Activated CD8-positive, alpha-beta T cell treated with anti-CD3 and anti-CD28 coated beads for 36 hours (primary cell): ENCODE measurements at regions not wholly inside any gene's neighbourhood (a gene's known extent, or its start where the extent isn't known, plus 50 kb on each side); places are given as distances from the start of the nearest gene placed in this dataset.
"Not testable (repeated sequence)": the region's sequence is repeated elsewhere in the genome, so short reads cannot be mapped to it uniquely, and the experiment has no call there.

ENCODE experiments used
- ATAC-seq: fragments of 200-7000 bp; cut with Tn5 transposase; one replicate; pipeline ENCODE4 v1.10.0; 2021; ENCODE audit warnings: mild to moderate bottlenecking, moderate library complexity
- CTCF ChIA-PET: fragments of 350-600 bp; sonication (Branson Sonifier 250); formaldehyde crosslinking; loops from one replicate; lab custom pipeline; 2021; ENCODE audit warnings: antibody characterized with exemption; lab: Charles Lee
- POLR2A ChIA-PET: fragments of 350-600 bp; sonication (Branson Sonifier 250); formaldehyde crosslinking; loops from one replicate; lab custom pipeline; 2021; ENCODE audit warnings: antibody characterized with exemption; lab: Charles Lee
- DNase-seq: peaks from one replicate; pipeline ENCODE4 v3.0.0-alpha.2; 2020
- H3K27ac Mint-ChIP-seq: one replicate; pipeline ENCODE4 v1.8.0; 2021; ENCODE audit warnings: mild to moderate bottlenecking, mixed read lengths
- H3K27me3 Mint-ChIP-seq: one replicate; pipeline ENCODE4 v1.8.0; 2021; ENCODE audit warnings: mixed read lengths
- H3K36me3 Mint-ChIP-seq: one replicate; pipeline ENCODE4 v1.8.0; 2021; ENCODE audit warnings: low read depth, mixed read lengths
- H3K4me1 Mint-ChIP-seq: one replicate; pipeline ENCODE4 v1.8.0; 2021; ENCODE audit warnings: low read depth, mixed read lengths
- H3K4me3 Mint-ChIP-seq: one replicate; pipeline ENCODE4 v1.8.0; 2021; ENCODE audit warnings: mild to moderate bottlenecking, moderate library complexity, mixed read lengths
- H3K9me3 Mint-ChIP-seq: one replicate; pipeline ENCODE4 v1.8.0; 2021; ENCODE audit warnings: mixed read lengths
- intact Hi-C: fragments of 100-400 bp; cut with micrococcal nuclease; formaldehyde crosslinking; loops from one replicate; pipeline ENCODE4 v1.10.0; 2022
- TF ChIP-seq, protein P1 (sequence below): fragments of 200-600 bp; IDR thresholded peaks from one replicate; pipeline ENCODE4 v1.8.0; 2022; ENCODE audit warnings: antibody characterized with exemption, mild to moderate bottlenecking

DNA sequence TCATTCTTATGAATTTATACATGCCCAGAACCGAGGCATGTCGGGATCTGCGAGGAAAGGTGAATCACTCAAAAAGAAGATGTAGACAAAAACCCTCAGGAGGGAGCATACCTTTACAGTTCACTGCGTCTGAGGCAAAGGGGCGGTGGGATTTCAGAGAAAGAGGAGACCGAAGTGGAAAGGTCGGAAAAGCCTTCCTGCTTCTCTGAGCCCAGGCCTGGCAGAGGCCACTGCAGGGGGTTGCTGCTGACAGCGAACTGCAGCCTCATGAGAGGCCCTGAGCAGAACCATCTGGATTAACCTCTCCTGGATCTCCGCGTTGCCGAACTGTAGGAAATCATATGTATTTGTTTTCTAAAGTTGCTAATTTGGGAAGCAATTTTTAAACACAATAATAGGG lies 713.1 kb upstream of the SOX11 start:
- intact Hi-C loops, result no loop called here
- TF ChIP-seq, protein P1, sequence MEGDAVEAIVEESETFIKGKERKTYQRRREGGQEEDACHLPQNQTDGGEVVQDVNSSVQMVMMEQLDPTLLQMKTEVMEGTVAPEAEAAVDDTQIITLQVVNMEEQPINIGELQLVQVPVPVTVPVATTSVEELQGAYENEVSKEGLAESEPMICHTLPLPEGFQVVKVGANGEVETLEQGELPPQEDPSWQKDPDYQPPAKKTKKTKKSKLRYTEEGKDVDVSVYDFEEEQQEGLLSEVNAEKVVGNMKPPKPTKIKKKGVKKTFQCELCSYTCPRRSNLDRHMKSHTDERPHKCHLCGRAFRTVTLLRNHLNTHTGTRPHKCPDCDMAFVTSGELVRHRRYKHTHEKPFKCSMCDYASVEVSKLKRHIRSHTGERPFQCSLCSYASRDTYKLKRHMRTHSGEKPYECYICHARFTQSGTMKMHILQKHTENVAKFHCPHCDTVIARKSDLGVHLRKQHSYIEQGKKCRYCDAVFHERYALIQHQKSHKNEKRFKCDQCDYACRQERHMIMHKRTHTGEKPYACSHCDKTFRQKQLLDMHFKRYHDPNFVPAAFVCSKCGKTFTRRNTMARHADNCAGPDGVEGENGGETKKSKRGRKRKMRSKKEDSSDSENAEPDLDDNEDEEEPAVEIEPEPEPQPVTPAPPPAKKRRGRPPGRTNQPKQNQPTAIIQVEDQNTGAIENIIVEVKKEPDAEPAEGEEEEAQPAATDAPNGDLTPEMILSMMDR, result no peak
- Mint-ChIP-seq H3K27me3 (no peaks in the 10 kb centered on the region), H3K36me3 (no peaks in the 10 kb centered on the region), H3K27ac (no peak overlapping the region), H3K9me3 (peaks cover 5% of the 10 kb centered on the region), H3K4me3 (no peak overlapping the region), H3K4me1 (no peaks in the 10 kb centered on the region)
- ChIA-PET CTCF (no interaction called here), POLR2A (no interaction called here)
- ATAC-seq, result no peak
- DNase-seq, result no peak

DNA sequence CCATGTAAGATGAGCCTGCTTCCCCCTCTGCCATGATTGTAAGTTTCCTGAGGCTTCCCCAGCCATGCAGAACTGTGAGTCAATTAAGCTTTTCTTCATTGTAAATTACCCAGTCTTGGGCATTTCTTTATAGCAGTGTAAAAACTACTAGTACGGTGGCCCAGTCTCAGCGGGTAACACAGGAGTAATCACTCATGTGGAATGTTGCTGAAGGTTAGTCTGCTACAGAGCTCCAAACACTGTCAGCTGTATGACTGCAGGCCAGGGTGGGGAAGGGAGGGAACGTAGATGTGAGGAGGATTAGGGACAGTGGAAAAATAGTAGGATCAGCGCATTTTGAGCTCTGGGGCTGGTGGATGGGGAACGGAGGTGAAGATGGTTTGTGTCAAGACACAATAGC lies 711.2 kb upstream of the SOX11 start:
- Mint-ChIP-seq H3K27me3 (no peaks in the 10 kb centered on the region), H3K4me1 (no peaks in the 10 kb centered on the region), H3K27ac (no peak overlapping the region), H3K36me3 (no peaks in the 10 kb centered on the region), H3K9me3 (peaks cover 11% of the 10 kb centered on the region), H3K4me3 (no peak overlapping the region)
- DNase-seq, result no peak
- intact Hi-C loops, result no loop called here
- no peak for ATAC-seq
- CTCF ChIA-PET, result no interaction called here
- POLR2A ChIA-PET, result no interaction called here
- TF ChIP-seq, protein P1, result no peak

DNA sequence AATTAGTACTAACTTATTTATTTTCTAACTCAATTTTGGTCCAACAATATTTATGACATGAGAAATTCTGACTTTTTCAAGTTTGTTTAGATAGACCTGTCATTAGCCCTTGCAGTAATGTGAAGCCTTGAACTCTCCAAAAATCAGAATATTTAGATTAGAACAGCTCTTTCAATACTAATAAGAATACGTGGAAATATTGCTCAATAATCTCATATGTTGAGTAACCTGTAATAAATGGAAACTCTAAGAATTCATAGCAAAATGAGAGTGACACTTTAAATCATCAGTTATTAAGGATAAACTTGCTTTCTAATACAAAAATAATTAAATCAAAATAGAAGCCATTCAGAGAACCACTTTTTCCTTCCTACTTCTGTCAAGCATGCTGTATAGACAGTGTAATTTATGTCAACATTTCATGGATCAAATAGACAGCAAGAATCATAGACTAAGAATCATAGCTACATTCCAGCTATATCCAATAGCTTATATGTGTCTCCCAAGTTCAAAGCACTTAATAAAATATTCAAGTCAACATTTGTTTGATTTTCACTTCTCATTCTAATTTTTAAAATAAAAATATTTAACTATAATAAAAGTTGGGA lies 710.3 kb upstream of the SOX11 start:
- CTCF ChIA-PET, result no interaction called here
- no peak for ATAC-seq
- no peak for DNase-seq
- H3K9me3 Mint-ChIP-seq, result peaks cover 11% of the 10 kb centered on the region
- POLR2A ChIA-PET, result no interaction called here
- TF ChIP-seq, protein P1, result no peak
- no peaks in the 10 kb centered on the region for H3K4me1 Mint-ChIP-seq
- H3K27me3 Mint-ChIP-seq, result no peaks in the 10 kb centered on the region
- no peaks in the 10 kb centered on the region for H3K36me3 Mint-ChIP-seq
- intact Hi-C loops, result no loop called here
- no peak overlapping the region for H3K27ac Mint-ChIP-seq
- no peak overlapping the region for H3K4me3 Mint-ChIP-seq

DNA sequence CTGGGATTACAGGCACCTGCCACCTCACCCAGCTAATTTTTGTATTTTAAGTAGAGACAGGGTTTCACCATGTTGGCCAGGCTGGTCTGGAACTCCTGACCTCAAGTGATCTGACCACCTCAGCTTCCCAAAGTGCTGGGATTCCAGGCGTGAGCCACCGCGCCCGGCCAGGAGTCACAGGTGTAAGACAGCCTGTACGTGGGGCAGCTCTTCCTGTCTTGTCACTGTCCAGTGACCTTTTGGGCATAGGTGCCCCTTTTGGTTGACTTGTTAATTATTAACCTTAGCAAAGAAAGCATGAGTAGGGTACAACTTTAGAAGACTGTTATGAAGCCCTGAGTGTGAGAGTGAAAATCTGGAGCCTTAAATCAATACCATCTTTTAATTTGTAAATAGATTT lies 703.7 kb upstream of the SOX11 start:
- H3K4me3 Mint-ChIP-seq, CTCF ChIA-PET, H3K36me3 Mint-ChIP-seq, DNase-seq, H3K4me1 Mint-ChIP-seq, H3K9me3 Mint-ChIP-seq, intact Hi-C loops, H3K27ac Mint-ChIP-seq, POLR2A ChIA-PET, H3K27me3 Mint-ChIP-seq, ATAC-seq: not testable (repeated sequence)

DNA sequence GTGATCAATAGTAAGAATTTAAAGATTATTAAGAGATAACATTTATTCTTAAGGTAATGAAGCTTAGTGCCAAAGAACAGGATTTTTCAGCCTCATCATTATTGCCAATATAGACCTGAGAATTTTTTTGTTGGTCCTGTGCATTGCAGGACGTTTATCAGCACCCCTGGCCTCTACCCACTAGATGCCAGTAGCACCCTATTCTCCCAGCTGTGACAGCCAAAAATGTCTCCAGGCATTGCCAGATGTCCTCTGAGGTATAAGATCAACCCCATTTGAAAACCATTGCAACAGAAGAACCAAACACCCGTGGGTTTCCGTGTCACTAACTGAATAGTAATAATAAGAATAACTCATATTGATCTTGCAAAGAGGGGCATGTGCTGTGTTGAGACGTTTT lies 700.0 kb upstream of the SOX11 start:
- ChIA-PET POLR2A (no interaction called here), CTCF (no interaction called here)
- ATAC-seq (no peak), DNase-seq (no peak)
- TF ChIP-seq, protein P1, result no peak
- Mint-ChIP-seq H3K27ac (no peak overlapping the region), H3K27me3 (no peaks in the 10 kb centered on the region), H3K4me3 (no peak overlapping the region), H3K36me3 (no peaks in the 10 kb centered on the region), H3K9me3 (peaks cover 1% of the 10 kb centered on the region), H3K4me1 (no peaks in the 10 kb centered on the region)
- intact Hi-C loops, result no loop called here

DNA sequence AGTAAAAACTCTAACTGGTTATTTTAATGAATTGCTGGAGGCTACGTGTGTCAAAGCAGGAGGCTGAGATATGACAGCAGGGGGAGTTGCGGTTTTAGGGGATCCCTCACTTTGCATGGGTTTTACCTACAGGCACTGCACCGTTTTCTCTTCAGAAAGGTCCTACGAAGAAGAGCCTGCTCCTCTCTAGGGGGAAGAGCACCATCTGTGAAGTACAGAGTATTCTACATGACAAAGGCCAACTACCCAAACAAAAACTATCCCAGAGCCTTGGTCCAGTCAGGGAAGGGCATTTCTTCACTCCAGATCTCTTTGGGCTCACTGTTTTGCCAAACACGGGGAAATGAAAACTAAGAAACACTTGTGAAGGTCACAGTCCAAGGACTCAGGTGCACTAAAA lies 696.7 kb upstream of the SOX11 start:
- POLR2A ChIA-PET, result no interaction called here

More for the DNA sequence above, 696.7 kb upstream of the SOX11 start:
- TF ChIP-seq, protein P1, result no peak
- H3K27ac Mint-ChIP-seq, result no peak overlapping the region
- H3K9me3 Mint-ChIP-seq, result peaks cover 1% of the 10 kb centered on the region
- no peak for DNase-seq
- no peak for ATAC-seq
- intact Hi-C loops, result no loop called here
- no peaks in the 10 kb centered on the region for H3K36me3 Mint-ChIP-seq
- CTCF ChIA-PET, result no interaction called here
- no peaks in the 10 kb centered on the region for H3K27me3 Mint-ChIP-seq
- no peaks in the 10 kb centered on the region for H3K4me1 Mint-ChIP-seq
- H3K4me3 Mint-ChIP-seq, result no peak overlapping the region
